GM23338 (cell line): ENCODE measurements at regions not wholly inside any gene's neighbourhood (a gene's known extent, or its start where the extent isn't known, plus 50 kb on each side); places are given as distances from the start of the nearest gene placed in this dataset.

Experiments used
- ATAC-seq: fragments of 200-7000 bp; cut with Tn5 transposase; 3 replicates; pipeline ENCODE4 v1.9.1; 2020
- DNase-seq: peaks from one replicate; pipeline ENCODE4 v3.0.0-alpha.2; 2015; ENCODE audit warnings: low spot score
- H2AFZ ChIP-seq: fragments of 200-600 bp; sonication (generic); 2 replicates; pipeline ENCODE4 v1.8.0; 2016; ENCODE audit warnings: antibody characterized with exemption, mild to moderate bottlenecking, moderate library complexity
- H3F3A ChIP-seq: fragments of 200-600 bp; sonication (generic); replicated peaks from 2 replicates; pipeline ENCODE4 v1.8.0; 2017; ENCODE audit warnings: antibody characterized with exemption, mixed run types, low read depth
- H3K27ac ChIP-seq: fragments of 200-600 bp; sonication (generic); 2 replicates; pipeline ENCODE4 v1.6.1; 2016; ENCODE audit warnings: low read depth
- H3K27me3 ChIP-seq: fragments of 200-600 bp; sonication (generic); 2 replicates; pipeline ENCODE4 v1.8.0; 2016; ENCODE audit warnings: mild to moderate bottlenecking, mixed run types, moderate library complexity; ENCODE audit not compliant: insufficient read depth
- H3K36me3 ChIP-seq: fragments of 200-600 bp; sonication (generic); 2 replicates; pipeline ENCODE4 v1.8.0; 2016; ENCODE audit warnings: mild to moderate bottlenecking; ENCODE audit not compliant: insufficient read depth
- H3K4me1 ChIP-seq: fragments of 200-600 bp; sonication (generic); 2 replicates; pipeline ENCODE4 v1.8.0; 2016; ENCODE audit warnings: mild to moderate bottlenecking, moderate library complexity; ENCODE audit not compliant: insufficient read depth
- H3K4me2 ChIP-seq: fragments of 200-600 bp; sonication (generic); 2 replicates; pipeline ENCODE4 v1.7.1; 2017; ENCODE audit warnings: mixed run types
- H3K4me3 ChIP-seq: fragments of 200-600 bp; sonication (generic); 2 replicates; pipeline ENCODE4 v1.6.1; 2016; ENCODE audit warnings: mixed run types
- H3K79me2 ChIP-seq: fragments of 200-600 bp; sonication (generic); replicated peaks from 2 replicates; pipeline ENCODE4 v1.8.0; 2017; ENCODE audit warnings: mild to moderate bottlenecking; ENCODE audit not compliant: insufficient read depth
- H3K9me2 ChIP-seq: fragments of 200-600 bp; sonication (generic); 2 replicates; pipeline ENCODE4 v1.8.0; 2017; ENCODE audit not compliant: insufficient read depth
- H4K20me1 ChIP-seq: fragments of 200-600 bp; sonication (generic); replicated peaks from 2 replicates; pipeline ENCODE4 v1.8.0; 2017; ENCODE audit warnings: mild to moderate bottlenecking; ENCODE audit not compliant: insufficient read depth
- H3K27ac Mint-ChIP-seq: 2 replicates; pipeline ENCODE4 v1.8.0; 2020; ENCODE audit warnings: inconsistent platforms, mild to moderate bottlenecking, moderate library complexity, mixed read lengths
- H3K27me3 Mint-ChIP-seq: 3 replicates; pipeline ENCODE4 v1.8.0; 2022; ENCODE audit warnings: low read depth, mild to moderate bottlenecking, moderate library complexity, mixed read lengths, inconsistent platforms; ENCODE audit not compliant: insufficient read depth, poor library complexity
- H3K36me3 Mint-ChIP-seq: 3 replicates; pipeline ENCODE4 v1.8.0; 2021; ENCODE audit warnings: low read depth, mild to moderate bottlenecking, inconsistent platforms, moderate library complexity, mixed read lengths
- H3K4me1 Mint-ChIP-seq: 3 replicates; pipeline ENCODE4 v1.8.0; 2020; ENCODE audit warnings: mild to moderate bottlenecking, inconsistent platforms, mixed read lengths
- H3K4me3 Mint-ChIP-seq: 3 replicates; pipeline ENCODE4 v1.8.0; 2021; ENCODE audit warnings: moderate library complexity, mild to moderate bottlenecking, inconsistent platforms, mixed read lengths
- H3K9me3 Mint-ChIP-seq: 3 replicates; pipeline ENCODE4 v1.8.0; 2020; ENCODE audit warnings: moderate library complexity, mild to moderate bottlenecking, inconsistent platforms, mixed read lengths
- CREB1 ChIP-seq: fragments of 250-450 bp; sonication (Bioruptor Pico); IDR thresholded peaks from 2 replicates; pipeline ENCODE4 v1.5.0; 2020; ENCODE audit warnings: low read depth, mild to moderate bottlenecking, moderate library complexity
- EZH2 ChIP-seq: fragments of 200-600 bp; sonication (generic); IDR thresholded peaks from one replicate; pipeline ENCODE4 v1.8.0; 2017; ENCODE audit warnings: antibody characterized with exemption, mild to moderate bottlenecking, low read depth; ENCODE audit not compliant: unreplicated experiment
- EZH2phosphoT487 ChIP-seq: fragments of 200-600 bp; sonication (generic); IDR thresholded peaks from one replicate; pipeline ENCODE4 v1.8.1; 2018; ENCODE audit warnings: antibody characterized with exemption; ENCODE audit not compliant: unreplicated experiment
- JUNB ChIP-seq: IDR thresholded peaks from one replicate; pipeline ENCODE4 v1.6.1; 2016; ENCODE audit warnings: antibody characterized with exemption; ENCODE audit not compliant: unreplicated experiment
- NANOG ChIP-seq: IDR thresholded peaks from 2 replicates; pipeline ENCODE4 v1.6.1; 2016; ENCODE audit warnings: antibody characterized with exemption, borderline replicate concordance
- POLR2AphosphoS5 ChIP-seq: IDR thresholded peaks from 2 replicates; pipeline ENCODE4 v1.6.1; 2016; ENCODE audit warnings: antibody characterized with exemption, low read depth
- STAT1 ChIP-seq: IDR thresholded peaks from one replicate; pipeline ENCODE4 v1.6.1; 2016; ENCODE audit warnings: antibody characterized with exemption; ENCODE audit not compliant: unreplicated experiment
- ZNF331 ChIP-seq: fragments of 250-450 bp; sonication (Bioruptor Pico); IDR thresholded peaks from 2 replicates; pipeline ENCODE4 v1.5.0; 2020; ENCODE audit warnings: low read depth, mild to moderate bottlenecking, moderate library complexity
- TF ChIP-seq, protein P1 (sequence below), 2 experiments: fragments of 200-600 bp in 1 of 2; sonication (generic) in 1 of 2; conservative IDR thresholded peaks; 2 replicates each; pipeline versions ENCODE4 v1.5.1 to v1.6.1; 2016 to 2017; ENCODE audit warnings: antibody characterized with exemption in 2 of 2, low read depth in 2 of 2, mild to moderate bottlenecking in 2 of 2, moderate library complexity in 1 of 2
- TF ChIP-seq, protein P2 (sequence below): IDR thresholded peaks from one replicate; pipeline ENCODE4 v1.6.1; 2018; ENCODE audit warnings: antibody characterized with exemption; ENCODE audit not compliant: unreplicated experiment
- TF ChIP-seq, protein P3 (sequence below): IDR thresholded peaks from 2 replicates; pipeline ENCODE4 v1.6.1; 2016; ENCODE audit warnings: antibody characterized with exemption
- TF ChIP-seq, protein P4 (sequence below): fragments of 250-450 bp; sonication (Bioruptor Pico); IDR thresholded peaks from 2 replicates; pipeline ENCODE4 v1.5.0; 2020; ENCODE audit warnings: mild to moderate bottlenecking, moderate library complexity

DNA sequence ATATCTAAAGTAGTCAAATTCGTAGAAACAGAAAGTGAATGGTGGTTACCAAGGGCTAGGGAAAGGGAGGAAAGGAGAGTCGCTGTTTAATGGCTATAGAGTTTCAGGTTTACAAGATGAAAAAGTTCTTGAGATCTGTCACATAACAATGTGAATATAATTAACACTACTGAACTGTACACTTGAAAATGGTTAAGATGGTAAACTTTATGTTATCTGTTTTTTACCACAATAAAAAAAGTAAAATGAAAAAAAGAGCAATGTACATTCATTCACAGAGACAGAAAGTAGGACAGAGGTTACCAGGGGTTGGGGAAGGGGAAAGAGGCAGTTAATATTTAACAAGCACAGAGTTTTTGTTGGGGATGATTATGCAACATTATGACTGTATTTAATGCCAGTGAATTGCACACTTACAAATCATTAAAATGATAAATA lies 53.3 kb upstream of the SEC16B start:
- no peak overlapping the region for H3K4me3 ChIP-seq
- no peaks in the 10 kb centered on the region for H3F3A ChIP-seq
- ATAC-seq = no peak
- no peaks in the 10 kb centered on the region for H3K4me1 ChIP-seq
- no peaks in the 10 kb centered on the region for H3K9me3 Mint-ChIP-seq
- no peaks in the 10 kb centered on the region for H3K27me3 ChIP-seq
- H3K4me2 ChIP-seq = no peak overlapping the region
- H4K20me1 ChIP-seq = no peaks in the 10 kb centered on the region
- DNase-seq = no peak
- H3K4me3 Mint-ChIP-seq = no peak overlapping the region
- no peaks in the 10 kb centered on the region for H3K36me3 ChIP-seq
- H3K27me3 Mint-ChIP-seq = peaks cover 2% of the 10 kb centered on the region
- H3K27ac ChIP-seq = no peak overlapping the region
- H3K36me3 Mint-ChIP-seq = no peaks in the 10 kb centered on the region
- H3K27ac Mint-ChIP-seq = no peak overlapping the region
- H3K4me1 Mint-ChIP-seq = no peaks in the 10 kb centered on the region
- TF ChIP-seq POLR2AphosphoS5 (no peak), ZNF331 (CRISPR knock-in tag) (no peak), JUNB (no peak), EZH2phosphoT487 (no peak), NANOG (no peak), STAT1 (no peak), EZH2 (no peak), CREB1 (CRISPR knock-in tag) (no peak)
- TF ChIP-seq, protein P1, sequence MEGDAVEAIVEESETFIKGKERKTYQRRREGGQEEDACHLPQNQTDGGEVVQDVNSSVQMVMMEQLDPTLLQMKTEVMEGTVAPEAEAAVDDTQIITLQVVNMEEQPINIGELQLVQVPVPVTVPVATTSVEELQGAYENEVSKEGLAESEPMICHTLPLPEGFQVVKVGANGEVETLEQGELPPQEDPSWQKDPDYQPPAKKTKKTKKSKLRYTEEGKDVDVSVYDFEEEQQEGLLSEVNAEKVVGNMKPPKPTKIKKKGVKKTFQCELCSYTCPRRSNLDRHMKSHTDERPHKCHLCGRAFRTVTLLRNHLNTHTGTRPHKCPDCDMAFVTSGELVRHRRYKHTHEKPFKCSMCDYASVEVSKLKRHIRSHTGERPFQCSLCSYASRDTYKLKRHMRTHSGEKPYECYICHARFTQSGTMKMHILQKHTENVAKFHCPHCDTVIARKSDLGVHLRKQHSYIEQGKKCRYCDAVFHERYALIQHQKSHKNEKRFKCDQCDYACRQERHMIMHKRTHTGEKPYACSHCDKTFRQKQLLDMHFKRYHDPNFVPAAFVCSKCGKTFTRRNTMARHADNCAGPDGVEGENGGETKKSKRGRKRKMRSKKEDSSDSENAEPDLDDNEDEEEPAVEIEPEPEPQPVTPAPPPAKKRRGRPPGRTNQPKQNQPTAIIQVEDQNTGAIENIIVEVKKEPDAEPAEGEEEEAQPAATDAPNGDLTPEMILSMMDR (conservative IDR thresholded peaks at IDR 0.05; ENCODE audit: low read depth in 2 of 2) = no peak
- TF ChIP-seq, protein P2, sequence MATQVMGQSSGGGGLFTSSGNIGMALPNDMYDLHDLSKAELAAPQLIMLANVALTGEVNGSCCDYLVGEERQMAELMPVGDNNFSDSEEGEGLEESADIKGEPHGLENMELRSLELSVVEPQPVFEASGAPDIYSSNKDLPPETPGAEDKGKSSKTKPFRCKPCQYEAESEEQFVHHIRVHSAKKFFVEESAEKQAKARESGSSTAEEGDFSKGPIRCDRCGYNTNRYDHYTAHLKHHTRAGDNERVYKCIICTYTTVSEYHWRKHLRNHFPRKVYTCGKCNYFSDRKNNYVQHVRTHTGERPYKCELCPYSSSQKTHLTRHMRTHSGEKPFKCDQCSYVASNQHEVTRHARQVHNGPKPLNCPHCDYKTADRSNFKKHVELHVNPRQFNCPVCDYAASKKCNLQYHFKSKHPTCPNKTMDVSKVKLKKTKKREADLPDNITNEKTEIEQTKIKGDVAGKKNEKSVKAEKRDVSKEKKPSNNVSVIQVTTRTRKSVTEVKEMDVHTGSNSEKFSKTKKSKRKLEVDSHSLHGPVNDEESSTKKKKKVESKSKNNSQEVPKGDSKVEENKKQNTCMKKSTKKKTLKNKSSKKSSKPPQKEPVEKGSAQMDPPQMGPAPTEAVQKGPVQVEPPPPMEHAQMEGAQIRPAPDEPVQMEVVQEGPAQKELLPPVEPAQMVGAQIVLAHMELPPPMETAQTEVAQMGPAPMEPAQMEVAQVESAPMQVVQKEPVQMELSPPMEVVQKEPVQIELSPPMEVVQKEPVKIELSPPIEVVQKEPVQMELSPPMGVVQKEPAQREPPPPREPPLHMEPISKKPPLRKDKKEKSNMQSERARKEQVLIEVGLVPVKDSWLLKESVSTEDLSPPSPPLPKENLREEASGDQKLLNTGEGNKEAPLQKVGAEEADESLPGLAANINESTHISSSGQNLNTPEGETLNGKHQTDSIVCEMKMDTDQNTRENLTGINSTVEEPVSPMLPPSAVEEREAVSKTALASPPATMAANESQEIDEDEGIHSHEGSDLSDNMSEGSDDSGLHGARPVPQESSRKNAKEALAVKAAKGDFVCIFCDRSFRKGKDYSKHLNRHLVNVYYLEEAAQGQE = no peak
- TF ChIP-seq, protein P3, sequence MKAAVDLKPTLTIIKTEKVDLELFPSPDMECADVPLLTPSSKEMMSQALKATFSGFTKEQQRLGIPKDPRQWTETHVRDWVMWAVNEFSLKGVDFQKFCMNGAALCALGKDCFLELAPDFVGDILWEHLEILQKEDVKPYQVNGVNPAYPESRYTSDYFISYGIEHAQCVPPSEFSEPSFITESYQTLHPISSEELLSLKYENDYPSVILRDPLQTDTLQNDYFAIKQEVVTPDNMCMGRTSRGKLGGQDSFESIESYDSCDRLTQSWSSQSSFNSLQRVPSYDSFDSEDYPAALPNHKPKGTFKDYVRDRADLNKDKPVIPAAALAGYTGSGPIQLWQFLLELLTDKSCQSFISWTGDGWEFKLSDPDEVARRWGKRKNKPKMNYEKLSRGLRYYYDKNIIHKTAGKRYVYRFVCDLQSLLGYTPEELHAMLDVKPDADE = no peak
- TF ChIP-seq, protein P4, sequence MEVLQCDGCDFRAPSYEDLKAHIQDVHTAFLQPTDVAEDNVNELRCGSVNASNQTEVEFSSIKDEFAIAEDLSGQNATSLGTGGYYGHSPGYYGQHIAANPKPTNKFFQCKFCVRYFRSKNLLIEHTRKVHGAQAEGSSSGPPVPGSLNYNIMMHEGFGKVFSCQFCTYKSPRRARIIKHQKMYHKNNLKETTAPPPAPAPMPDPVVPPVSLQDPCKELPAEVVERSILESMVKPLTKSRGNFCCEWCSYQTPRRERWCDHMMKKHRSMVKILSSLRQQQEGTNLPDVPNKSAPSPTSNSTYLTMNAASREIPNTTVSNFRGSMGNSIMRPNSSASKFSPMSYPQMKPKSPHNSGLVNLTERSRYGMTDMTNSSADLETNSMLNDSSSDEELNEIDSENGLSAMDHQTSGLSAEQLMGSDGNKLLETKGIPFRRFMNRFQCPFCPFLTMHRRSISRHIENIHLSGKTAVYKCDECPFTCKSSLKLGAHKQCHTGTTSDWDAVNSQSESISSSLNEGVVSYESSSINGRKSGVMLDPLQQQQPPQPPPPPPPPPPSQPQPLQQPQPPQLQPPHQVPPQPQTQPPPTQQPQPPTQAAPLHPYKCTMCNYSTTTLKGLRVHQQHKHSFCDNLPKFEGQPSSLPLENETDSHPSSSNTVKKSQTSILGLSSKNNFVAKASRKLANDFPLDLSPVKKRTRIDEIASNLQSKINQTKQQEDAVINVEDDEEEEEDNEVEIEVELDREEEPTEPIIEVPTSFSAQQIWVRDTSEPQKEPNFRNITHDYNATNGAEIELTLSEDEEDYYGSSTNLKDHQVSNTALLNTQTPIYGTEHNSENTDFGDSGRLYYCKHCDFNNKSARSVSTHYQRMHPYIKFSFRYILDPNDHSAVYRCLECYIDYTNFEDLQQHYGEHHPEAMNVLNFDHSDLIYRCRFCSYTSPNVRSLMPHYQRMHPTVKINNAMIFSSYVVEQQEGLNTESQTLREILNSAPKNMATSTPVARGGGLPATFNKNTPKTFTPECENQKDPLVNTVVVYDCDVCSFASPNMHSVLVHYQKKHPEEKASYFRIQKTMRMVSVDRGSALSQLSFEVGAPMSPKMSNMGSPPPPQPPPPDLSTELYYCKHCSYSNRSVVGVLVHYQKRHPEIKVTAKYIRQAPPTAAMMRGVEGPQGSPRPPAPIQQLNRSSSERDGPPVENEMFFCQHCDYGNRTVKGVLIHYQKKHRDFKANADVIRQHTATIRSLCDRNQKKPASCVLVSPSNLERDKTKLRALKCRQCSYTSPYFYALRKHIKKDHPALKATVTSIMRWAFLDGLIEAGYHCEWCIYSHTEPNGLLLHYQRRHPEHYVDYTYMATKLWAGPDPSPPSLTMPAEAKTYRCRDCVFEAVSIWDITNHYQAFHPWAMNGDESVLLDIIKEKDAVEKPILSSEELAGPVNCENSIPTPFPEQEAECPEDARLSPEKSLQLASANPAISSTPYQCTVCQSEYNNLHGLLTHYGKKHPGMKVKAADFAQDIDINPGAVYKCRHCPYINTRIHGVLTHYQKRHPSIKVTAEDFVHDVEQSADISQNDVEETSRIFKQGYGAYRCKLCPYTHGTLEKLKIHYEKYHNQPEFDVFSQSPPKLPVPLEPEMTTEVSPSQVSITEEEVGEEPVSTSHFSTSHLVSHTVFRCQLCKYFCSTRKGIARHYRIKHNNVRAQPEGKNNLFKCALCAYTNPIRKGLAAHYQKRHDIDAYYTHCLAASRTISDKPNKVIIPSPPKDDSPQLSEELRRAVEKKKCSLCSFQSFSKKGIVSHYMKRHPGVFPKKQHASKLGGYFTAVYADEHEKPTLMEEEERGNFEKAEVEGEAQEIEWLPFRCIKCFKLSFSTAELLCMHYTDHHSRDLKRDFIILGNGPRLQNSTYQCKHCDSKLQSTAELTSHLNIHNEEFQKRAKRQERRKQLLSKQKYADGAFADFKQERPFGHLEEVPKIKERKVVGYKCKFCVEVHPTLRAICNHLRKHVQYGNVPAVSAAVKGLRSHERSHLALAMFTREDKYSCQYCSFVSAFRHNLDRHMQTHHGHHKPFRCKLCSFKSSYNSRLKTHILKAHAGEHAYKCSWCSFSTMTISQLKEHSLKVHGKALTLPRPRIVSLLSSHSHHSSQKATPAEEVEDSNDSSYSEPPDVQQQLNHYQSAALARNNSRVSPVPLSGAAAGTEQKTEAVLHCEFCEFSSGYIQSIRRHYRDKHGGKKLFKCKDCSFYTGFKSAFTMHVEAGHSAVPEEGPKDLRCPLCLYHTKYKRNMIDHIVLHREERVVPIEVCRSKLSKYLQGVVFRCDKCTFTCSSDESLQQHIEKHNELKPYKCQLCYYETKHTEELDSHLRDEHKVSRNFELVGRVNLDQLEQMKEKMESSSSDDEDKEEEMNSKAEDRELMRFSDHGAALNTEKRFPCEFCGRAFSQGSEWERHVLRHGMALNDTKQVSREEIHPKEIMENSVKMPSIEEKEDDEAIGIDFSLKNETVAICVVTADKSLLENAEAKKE (CRISPR knock-in tag) = no peak
- no peaks in the 10 kb centered on the region for H3K79me2 ChIP-seq
- no peak overlapping the region for H2AFZ ChIP-seq
- H3K9me2 ChIP-seq = no peaks in the 10 kb centered on the region
